GM21619 (cell line): ENCODE measurements at regions not wholly inside any gene's neighbourhood (a gene's known extent, or its start where the extent isn't known, plus 50 kb on each side); places are given as distances from the start of the nearest gene placed in this dataset.
"Not testable (repeated sequence)": the region's sequence is repeated elsewhere in the genome, so short reads cannot be mapped to it uniquely, and the experiment has no call there.

Experiments used
- ATAC-seq: cut with Tn5 transposase; IDR thresholded peaks from one replicate; pipeline ENCODE4 v1.9.1; 2021; ENCODE audit not compliant: unreplicated experiment

DNA sequence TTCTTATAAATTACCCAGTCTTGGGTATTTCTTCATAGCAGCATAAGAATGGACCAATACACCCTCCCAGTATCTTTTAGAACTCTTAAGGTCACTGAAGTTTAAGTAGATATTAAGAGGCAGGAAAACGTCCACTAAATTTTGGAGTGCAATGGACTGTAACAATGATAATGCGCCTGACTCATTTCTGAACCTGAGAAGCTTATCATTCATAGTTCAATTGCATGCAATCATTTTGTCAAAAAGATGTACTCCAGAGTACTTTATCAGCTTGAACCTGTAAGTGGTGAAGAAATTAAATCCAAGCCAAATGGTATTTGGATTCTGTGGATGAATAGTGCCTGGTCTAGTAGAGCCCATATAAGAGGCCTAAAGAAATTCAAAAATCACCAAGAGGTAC lies 196.5 kb upstream of the CDH9 start:
- ATAC-seq = no peak

DNA sequence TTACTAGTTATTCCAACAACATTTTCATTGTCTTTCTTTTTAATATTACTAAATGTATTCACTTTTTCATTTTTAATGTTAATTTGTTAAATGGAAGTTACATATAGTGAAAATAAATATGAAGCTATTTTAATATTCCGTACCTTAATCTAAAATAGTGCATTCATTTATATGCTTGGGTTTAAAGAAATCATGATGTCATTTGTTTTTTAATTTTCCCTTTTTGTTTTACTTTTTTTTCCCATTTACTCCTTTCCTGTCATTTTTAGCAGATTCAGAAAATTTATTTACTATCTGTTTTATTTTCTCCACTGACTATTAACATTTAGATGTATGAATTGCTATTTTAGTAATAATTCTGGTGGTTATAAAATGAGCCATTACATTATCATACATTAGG lies 183.0 kb upstream of the CDH9 start:
- ATAC-seq = no peak

DNA sequence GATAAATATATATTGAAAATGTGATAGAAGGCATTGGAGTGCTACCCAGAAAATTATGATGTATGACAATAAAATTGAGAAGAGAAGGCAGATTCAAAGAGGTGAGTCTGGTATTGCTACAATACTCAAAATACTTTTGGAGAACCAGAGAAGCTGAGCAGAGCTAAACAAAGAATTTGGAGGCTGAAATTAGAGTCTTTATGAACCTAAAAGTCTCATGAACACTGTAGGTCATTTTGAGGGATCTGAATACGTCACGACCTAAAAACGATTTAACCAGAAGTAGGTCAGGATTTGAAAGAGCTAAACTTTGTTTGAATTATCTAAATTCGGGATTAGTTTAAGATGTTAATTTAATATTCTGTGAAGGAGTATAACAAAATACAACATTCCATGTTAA lies 182.4 kb upstream of the CDH9 start:
- no peak for ATAC-seq

DNA sequence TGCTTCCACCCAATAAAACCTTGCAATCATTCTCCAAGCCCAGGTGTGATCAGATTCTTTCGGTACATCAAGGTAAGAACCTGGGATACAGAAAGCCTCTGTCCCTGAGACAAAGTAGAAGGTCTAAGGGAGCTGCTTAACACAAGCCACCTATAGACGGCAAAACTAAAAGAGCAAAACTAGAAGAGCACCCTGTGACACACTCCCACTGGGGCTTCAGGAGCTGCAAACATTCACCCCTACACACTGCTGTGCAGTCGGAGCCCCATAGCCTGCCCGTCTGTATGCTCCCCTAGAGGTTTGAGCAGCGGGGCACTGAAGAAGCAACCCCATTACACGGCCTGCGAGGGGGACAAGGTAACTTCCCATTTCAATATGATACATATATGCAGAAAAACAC lies 179.6 kb upstream of the CDH9 start:
- no peak for ATAC-seq

DNA sequence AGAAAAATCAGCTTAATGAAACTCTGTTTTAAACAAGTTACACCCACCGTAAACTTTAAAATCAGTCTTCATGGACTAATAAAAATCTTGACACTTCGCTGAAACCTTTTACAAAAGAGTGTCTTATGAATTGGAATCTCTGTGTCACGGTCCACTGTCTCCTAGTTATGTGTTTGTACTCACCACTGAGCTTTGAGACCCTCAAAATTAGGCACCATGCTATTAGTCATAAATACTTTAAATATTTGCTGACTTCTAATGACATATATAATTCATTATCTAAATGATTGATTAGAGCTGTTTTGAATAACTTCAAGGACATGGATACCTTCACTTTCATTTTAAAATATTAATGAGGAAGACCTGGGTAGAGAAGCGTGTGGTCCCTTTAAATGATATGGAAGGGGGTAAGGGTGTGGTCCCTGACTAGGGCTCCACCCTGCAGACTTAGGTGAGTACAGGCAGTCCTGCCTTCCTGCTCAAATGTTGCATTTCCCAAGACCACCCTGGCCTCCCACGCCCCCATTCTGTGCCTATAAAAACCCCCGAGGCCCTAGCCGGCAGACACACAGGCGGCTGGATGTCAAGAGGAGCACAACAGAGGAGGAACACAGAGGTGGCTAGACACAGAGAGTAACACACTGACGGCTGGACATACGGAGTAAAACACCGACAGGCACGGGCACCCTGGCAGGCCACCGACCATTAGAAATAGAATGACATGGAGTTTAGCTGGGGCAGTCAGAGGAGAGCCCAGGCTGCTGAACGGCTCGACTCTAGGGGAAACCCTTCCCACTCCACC lies 179.0 kb upstream of the CDH9 start:
- ATAC-seq = no peak

DNA sequence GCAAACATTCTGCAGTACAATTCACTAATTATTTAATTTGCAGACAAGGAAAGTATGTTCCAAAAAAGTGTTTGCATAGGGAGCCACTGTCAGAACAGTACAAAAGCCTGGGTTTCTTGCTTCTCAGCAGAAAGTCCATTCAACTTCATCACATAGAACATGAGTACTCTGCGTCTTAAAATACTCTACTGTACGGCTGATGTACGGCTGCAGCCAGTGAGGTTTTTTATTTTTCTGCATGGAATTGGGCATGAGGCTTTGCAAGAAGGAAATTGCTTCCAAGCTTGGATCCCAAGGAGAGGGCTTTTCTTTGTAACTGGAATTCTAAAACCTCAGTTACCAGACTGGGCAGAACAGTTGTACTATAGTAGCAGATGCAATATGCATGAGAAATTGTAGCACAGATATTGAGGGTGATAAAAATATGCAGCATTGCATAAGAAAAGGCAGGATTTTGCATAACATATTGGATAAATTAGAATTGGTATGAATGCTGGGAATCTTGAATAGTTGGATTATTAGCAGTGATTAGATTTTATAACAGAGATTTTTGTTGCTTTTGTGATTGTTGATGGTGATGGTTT lies 178.1 kb upstream of the CDH9 start:
- no peak for ATAC-seq

DNA sequence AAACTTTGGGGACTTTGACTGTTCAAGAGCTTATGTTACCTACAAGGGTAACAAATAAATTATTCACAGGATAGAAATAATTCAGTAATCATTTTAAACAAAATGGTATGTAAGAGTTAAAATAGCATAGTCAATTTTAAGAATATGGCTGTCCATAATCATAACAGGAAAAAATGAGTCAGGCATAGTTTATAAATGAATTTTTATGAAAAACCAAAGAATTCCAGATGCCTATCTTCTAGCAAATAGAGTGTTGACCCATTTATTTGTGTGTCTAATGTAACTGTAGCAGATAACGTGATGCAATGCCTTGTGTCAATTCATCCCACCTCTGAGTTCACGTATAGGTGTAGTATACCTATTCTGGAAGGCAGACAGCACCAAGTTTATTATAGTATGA lies 169.7 kb upstream of the CDH9 start:
- ATAC-seq = no peak

DNA sequence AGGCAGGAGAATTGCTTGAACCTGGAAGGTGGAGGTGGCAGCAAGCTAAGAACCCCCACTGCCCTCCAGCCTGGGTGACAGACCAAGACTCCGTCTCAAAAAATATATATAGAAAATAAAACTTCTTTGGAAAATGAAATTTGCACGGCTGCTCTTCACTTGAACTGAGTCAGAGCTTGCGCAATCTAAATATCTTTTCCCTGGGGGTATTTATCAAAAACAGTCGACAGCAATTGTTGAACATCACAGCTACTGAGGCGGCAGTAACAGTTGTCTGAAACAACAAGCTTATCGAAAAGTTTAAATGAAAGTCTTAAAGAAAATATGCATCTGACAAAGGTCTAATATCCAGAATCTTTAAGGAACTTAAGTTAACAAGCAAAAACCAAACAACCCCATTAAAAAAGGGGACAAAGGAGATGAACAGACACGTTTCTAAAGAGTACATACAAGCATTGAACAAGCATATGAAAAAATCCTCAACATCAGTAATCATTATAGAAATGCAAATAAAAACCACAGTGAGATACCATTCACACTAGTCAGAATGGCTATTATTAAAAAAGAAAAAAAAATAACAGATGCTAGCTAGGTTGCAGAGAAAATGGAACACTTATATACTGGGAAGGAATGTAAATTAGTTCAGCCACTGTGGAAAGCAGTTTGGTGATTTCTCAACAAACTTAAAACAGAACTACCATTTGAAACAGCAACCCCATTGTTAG lies 153.6 kb upstream of the CDH9 start:
- ATAC-seq = no peak

DNA sequence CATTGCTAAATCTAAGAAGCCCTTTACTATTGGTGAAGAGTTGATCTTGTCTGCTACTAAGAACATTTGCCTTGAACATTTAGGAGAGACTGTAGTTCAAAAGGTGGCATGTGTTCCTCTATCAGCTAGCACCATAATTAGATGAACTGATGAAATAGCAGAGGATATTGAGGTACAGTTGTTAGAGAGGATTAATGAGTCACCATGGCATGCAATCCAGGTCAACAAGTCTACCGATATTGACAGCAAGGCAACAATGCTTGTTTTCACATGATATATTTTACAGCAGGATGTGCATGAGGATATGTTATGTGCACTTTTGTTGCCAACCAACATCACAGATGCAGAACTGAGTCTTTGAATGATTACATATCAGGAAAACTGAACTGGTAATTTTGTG lies 134.3 kb upstream of the CDH9 start:
- no peak for ATAC-seq

DNA sequence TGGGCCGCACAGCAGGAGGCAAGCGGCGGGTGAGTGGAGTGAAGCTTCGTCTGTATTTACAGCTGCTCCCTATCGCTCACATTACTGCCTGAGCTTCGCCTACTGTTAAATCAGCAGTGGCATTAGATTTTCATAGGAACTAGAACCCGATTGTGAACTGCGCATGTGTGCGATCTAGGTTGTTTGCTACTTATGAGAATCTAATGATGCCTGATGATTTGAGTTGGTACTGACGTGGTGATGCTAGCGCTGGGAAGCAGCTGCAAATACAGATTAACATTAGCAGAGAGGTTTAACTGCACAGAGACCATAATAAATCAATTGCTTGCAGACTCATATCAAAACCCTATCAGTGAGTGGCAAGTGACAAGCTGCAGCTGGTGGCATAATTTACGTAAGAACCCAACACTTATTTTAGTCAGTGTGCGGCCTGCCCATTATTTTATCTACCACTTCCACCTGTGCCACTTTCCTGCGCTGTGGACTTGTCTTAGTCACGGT lies 133.4 kb upstream of the CDH9 start:
- no peak for ATAC-seq

DNA sequence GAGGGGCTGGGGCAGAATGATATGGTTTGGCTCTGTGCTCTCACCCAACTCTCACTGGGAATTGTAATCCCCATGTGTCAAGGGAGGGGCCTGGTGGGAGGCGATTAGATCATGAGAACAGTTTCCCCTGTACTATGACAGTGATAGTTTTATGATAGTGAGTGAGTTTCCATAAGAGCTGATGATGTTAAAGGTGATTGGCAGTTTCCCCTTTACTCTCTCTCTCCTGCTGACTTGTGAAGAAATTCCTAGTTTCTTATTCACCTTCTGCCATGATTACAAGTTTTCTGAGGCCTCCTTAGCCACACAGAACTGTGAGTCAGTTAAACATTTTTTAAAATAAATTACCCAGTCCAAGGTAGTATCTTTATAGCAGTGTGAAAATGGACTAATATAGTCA lies 120.4 kb upstream of the CDH9 start:
- no peak for ATAC-seq

DNA sequence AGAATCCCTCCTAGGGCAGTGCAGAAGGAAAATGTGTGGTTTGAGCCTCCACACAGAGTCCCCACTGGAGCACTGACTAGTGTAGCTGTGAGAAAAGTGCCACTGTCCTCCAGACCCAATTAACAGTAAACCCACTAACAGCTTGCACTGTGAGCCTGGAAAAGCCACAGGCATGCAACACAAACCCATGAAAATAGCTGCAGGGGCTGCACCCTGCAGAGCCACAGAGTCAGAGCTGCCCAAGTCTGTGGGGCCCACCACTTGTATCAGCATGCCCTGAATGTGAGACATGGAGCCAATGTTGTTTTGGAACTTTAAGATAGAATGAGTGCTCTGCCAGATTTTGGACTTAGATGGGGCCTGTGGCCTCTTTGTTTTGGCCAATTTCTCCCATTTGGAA lies 119.8 kb upstream of the CDH9 start:
- no peak for ATAC-seq

DNA sequence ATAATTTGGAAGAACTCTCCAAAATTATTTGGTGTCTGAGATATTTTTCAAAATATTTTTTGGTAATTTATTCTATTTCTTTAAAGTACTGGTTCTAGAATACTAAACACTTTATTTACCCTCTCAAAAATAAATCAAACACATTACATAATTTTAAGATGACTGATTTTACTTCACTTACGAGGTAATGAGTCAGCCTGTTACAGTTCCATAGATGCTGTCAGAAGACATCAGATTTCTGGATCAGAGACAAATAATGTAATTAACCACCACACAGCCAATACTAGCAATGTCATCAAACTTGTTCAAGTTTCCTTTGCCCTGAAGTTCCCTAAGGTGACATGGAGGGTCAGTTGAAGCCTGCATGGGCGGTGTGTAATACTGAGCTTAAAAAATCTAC lies 106.1 kb upstream of the CDH9 start:
- ATAC-seq = no peak

DNA sequence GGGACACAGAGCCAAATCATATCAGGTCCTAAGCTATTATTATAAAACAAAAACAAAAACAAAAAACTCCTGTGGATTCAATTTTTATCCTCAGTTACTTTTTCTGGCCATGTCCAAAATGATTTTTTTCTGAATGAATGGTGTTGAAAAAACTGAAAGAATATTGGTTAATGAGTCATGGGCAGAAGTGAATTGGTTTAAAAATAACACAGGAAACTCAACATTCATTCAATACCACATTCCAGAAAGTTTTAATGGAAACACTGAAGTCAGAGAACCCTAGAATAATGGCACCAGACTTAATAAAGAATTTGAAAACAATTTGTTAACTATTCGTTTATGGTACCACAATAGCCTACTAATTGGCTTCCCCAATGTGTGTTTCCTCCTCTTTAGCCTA lies 102.4 kb upstream of the CDH9 start:
- ATAC-seq = no peak

DNA sequence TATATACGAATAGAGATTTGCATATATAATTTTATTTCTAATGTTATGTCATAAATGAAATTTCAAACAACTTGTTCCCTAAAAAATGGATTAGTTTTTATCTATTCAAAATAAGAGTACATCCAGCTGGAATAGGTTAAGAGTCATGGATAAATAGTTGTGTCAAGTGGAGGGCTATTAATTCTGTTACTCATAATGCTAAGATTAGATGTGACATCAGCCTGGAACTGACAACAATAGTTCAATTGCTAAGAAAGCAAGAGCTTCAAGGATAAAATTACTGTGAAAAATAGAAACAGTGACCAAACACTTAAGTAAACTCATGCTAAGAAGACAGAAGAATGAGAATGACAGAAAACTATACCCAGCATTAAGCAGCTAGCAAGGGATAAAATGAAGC lies 92.2 kb upstream of the CDH9 start:
- no peak for ATAC-seq

DNA sequence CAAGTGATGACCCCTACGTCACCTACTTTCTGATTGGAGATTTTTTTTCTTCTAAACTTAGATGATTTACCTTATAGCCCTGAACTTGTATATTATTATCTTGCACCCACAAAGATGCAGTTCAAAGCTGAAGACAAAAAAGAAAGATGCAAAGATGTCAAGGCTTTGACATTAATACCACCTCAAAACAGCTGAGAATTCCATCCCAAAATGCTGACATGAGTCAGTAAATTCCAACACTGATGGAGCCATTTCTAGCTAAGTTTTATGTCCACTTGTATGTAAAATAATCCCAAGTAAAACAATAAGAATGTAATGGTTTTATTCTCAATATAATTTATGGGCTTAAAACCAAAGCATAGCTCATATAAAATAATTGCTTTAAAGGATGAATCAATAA lies 91.5 kb upstream of the CDH9 start:
- ATAC-seq = no peak

DNA sequence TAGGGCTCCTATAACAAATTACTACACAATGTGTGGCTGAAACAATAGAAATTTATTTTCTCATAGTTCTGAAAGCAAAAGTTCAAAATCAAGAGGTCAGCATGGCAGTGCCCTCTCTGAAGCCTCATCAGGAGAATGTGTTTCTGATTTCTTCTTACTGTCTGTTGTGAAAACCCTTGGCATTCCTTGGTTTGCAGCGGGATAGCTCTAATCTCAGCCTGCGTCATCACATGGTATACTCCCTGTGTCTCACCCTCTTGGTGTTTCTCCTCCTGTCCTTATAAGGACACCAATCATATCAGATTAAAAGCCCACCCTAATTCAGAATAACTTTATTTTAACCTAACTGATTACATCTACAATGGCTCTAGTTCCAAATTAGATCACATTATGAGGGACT lies 87.5 kb upstream of the CDH9 start:
- no peak for ATAC-seq

DNA sequence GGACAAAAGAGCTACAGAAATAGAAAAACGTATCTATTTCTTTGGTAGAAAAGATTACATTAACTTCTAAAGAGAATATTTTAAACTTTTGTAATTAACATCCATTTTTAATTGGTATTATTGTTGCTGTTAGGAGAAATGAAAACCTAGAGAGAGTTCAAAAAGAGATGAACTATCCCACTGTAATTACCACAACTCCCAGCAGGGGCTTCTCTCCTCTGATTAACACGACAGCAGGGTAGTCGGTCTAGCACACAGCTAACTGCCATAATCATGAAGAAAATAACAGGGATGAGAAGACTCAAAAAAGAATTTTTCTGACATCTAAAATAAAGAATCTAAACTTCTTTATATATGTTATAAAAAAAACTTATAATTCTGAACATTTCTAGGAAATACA lies 86.2 kb upstream of the CDH9 start:
- no peak for ATAC-seq

DNA sequence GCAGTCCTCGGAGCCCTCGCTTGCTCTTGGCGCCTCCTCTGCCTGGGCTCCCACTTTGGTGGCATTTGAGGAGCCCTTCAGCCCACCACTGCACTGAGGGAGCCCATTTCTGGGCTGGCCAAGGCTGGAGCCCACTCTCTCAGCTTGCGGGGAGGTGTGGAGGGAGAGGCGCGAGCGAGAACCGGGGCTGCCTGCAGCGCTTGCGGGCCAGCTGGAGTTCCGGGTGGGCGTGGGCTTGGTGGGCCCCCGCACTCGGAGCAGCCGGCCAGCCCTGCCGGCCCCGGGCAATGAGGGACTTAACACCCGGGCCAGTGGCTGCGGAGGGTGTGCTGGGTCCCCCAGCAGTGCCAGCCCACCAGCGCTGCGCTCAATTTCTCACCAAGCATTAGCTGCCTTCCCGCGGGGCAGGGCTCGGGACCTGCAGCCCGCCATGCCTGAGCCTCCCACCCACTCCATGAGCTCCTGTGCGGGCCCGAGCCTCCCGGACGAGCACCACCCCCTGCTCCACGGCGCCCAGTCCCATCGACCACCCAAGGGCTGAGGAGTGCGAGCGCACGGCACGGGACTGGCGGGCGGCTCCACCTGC lies 81.4 kb upstream of the CDH9 start:
- ATAC-seq = not testable (repeated sequence)

DNA sequence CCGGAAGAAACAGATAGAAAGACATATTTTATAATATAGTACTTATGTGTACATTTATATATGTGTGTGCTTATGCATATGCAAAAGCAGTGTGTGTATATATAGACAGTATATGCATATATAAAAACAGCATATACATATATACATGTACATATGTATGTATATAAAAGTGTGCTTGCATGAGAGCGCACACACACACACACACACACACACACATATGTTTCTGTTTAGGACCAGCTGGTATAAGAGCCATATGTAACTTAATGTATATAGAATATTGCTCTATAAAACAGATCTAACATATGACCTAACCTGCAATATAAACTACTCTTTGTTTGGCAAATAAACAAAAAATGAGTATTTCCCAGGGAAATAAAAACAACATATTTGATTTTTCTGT lies 65.1 kb upstream of the CDH9 start:
- no peak for ATAC-seq

DNA sequence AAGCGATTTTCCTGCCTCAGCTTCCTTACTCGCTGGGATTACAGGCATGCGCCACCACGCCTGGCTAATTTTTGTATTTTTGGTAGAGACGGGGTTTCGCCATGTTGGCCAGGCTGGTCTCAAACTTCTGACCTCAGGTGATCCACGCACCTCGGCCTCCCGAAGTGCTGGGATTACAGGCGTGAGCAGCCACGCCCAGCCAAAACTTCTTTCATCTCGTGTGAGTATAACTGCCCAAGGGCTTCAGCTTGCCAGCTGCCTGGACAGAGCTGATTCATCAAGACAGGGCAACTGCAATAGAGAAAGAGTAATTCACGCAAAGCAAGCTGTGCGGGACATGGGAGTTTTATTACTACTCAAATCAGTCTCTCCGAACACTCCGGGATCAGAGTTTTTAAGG lies 57.4 kb upstream of the CDH9 start:
- not testable (repeated sequence) for ATAC-seq

DNA sequence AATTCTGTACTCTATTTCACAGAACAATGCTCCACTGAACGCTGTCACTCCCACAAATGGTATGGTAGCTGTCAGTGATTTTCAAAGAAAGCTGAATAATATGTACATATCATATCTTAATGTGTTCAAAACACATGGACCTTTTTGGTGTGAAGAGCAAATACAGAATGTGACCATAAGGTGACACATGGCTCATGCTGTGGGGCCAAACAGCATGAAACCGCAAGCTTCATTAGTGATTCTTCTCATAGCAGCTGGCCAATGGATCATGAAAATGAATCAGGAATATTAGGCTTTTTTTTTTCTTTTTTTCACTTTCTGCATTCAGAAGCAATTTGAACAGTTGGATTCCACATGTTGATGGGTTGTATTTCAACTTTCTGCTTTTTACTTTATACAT lies 54.9 kb upstream of the CDH9 start:
- ATAC-seq = no peak
